Fibroblast of upper back skin (primary cell): ENCODE measurements at regions not wholly inside any gene's neighbourhood (a gene's known extent, or its start where the extent isn't known, plus 50 kb on each side); places are given as distances from the start of the nearest gene placed in this dataset.
"Not testable (repeated sequence)": the region's sequence is repeated elsewhere in the genome, so short reads cannot be mapped to it uniquely, and the experiment has no call there.

ENCODE experiments used
- DNase-seq: peaks from one replicate; pipeline ENCODE4 v3.0.0-alpha.2; 2013

DNA sequence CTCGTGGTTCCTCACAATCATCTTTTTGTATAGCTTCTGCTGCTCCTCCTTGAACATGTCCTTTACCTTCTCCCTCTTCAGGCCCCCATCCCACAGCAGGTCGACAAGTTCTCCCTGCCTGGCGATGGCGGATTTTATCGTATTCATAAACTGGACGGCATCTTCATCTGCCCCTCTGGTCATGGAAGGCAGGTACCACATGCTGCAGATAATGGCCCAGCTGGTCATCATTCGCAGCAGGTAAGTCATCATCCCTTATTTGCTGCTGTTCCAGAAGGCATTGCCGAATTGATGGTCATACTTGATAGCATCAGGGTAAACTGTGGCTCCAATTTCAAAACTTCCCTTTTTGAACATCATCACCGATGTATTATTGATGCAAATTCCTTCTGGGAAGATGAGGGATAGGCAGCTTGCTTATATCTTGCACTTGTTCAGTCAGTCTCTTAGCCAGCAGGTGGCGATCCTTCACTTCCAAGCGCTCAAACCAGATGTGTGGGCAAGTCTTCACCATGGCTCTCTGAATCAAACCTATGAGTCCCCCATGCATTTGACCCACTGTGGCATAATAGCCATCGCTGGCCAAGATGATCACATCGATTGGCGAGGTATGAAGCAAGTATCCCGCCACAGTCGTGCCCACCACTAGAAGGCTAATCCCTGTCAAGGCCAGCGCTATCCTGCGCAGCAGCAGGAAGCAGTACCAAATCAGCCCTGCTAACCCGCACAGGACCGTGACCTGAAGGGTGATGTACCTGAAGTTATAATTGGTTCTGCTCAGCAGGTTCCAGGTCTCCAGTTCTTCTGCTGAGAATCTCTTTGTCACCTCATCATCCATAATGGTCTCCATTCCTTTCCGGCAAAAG is 381.5 kb upstream of the STXBP6 start:
- DNase-seq = no peak

DNA sequence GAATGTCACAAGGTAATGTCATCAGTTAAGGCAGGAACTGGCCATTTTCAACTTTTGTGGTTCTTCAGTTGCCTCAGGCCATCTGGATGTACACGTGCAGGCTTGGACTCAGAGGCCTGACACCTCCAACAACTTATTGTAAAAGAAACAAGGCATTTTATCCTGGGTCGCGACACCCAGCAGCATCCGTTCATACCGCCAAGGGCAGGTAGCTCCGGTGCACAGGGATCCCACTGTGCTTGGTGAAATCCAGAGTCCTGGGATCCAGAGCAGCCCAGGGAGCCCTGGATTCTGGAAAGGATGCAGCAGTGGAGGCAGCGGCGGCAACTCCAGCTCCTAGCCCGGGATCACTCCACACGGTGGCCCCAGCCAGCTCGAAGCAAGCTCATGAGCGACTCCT is 380.9 kb upstream of the STXBP6 start:
- DNase-seq = no peak

DNA sequence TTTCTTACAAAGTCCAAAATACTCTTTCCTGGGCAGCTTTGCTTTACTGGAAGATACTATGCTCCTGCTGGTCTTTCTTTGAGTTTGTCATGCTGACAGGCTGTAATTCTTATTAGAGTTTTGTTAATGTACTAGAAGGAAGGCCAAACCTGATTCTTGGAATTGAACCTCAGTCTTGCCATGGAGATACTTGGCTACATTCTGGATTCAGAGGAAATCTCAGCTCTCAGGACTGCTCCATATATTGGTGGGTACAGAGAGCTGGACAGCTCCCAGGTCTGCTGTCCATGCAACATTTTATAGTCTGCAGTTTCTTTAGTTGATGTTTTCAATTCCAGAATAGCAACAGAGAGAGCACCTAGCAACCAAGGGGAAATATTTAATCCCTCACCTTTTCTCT is 363.1 kb upstream of the STXBP6 start:
- DNase-seq = no peak

DNA sequence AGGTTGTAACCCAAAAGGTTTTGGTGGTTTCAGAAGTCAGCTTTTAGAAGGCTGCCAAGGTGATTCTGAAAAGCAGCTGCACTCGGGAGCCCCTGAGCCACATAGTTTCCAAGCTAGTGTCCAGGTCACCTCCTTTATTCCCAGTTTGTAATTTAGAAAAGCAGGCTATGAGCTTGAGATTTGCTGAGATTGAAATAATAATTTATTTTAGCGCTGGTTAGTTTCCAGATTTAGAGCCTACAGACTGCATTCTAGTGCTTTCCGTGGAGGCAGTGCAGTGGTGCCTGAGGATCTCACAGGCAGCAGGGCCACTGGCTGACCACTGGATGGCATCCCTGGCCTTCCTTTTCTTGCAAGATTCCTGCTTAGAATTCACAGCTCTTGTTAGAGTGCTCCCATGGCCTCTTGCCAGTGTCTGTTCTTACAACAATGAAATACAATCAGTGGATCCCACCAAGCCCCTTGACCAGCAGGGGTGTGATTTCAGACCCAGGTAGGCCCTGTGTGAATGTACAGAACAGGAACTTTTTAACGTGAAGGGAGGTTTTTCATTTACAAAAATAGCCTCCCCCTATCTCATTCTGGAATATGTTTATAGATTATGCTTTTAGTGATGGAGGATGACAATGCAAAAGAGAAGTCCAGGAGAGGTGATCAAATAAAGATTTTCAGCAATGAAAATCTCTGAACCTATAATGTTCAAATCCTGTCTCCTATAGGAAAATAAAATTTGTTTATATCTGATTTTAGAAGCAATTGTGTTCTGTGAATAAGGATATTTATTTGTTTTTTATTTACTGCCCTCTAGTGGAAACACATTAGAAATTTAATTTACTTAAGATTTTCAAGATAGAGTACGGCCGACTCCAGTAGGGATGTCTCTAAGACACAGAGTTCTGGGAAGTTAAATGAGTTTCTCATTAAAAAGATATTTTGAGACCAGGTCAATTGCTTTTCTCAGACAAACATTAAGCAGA is 362.1 kb upstream of the STXBP6 start:
- DNase-seq = no peak

DNA sequence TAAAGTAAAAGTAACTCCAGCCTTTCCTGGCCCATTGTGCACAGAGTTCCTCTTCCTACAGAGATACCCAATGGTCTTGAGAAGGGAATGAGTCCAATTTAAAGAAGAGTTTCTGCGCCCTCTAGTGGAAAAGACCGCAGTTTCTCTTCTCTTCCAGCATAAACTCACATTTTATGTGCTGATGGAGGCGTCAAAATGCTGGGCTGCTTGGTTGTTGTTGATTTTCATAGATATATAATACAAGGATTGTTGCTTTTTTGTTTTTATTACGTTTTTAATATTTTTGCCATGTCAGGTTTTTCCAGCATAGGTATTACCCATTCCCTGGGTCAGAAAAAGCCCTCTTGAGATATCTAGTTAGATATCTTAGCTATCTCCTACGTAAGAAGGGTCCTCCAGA is 356.9 kb upstream of the STXBP6 start:
- peak; percentile 27 for DNase-seq

DNA sequence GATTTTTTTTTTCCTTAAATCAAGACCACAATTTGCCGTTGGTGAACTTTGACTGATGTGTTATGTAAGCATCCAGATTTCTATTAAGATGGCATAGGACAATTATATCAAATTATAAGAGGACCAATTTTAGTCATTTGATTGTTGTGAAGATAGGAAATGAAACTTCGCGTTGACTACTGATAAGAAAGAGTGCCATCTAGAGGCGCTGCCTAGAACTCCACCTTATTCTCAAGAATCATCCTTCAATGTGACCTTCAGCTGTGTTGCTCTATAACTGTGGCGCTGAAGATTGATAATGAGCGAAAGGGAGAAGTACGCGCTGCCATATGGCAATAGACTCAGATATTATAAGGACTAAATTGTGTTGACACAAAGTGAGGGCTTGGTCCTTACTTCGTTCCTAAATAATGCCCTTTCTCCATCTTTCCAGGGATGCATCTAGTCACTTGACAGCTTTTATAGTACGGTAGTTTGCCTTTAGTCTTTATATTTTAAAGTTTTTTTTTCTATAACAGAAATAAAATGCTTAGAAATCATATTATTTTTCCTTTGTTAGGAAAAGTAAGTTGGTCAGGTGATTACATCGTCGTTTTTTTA is 350.8 kb upstream of the STXBP6 start:
- peak; percentile 41 for DNase-seq

DNA sequence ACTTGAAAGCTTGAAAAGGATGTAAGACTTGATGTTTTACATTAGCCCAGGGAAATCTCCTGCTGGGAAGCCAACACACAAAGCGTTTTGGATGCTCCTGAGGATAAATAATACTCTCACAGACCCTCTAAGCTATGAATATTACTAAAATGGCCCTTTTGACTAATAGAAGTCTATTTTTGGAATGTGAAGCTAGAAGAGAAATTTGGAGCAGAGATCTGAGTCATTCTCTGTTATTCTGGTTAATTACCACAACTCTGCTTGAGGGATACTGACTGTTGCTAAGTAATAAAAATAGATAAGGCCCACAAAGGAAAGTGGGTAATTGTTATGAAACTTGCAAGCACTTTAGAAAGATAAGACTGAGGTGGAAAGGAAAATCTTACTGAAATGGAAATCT is 346.2 kb upstream of the STXBP6 start:
- no peak for DNase-seq

DNA sequence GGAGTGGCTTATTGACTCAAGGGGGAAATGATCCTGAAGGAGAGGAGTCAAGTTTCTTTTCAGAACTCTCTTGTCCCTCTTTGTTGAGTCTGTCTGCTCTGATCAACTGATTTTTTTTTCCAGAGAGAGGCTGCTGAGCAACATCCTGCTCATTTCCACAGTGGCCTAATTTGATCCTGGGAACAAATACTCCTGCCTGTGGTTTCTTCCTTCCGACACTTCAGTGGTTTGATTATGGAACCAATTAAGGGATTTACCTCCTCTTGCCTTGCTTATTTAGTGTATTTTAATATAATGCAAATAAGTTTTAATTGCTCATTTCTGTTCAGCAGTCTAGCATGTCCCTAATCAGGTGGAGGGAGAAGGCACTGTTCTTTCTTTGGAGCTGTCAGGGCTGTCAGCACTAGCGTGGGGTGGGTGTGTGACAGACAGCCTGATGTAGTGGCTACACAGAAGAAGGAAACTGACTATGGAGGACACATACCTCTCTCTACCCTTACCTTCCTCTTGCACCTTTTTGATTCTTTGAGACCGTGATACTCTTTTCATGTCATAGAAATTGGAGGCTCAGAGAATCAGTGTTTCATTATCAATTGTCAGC is 344.9 kb upstream of the STXBP6 start:
- DNase-seq = no peak

DNA sequence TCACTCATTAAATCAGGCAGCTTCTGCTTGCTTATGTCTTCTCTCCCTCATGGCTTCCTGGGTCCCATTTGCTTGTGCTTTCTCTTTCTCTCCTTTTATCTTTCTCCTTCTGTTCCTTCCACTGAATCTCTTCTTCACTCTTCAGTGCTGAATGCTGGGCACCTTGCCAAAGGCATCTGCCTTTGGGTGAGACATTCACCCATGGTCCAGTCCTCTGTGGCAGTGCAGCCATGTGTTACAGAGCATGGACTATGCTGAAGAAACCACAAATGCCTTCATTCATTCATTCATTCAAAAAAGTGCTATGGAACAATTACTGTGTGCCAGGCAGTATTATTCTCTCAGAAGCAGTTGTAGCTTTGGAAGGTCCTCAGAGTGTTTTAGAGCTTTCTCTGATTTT is 344.4 kb upstream of the STXBP6 start:
- DNase-seq = no peak

DNA sequence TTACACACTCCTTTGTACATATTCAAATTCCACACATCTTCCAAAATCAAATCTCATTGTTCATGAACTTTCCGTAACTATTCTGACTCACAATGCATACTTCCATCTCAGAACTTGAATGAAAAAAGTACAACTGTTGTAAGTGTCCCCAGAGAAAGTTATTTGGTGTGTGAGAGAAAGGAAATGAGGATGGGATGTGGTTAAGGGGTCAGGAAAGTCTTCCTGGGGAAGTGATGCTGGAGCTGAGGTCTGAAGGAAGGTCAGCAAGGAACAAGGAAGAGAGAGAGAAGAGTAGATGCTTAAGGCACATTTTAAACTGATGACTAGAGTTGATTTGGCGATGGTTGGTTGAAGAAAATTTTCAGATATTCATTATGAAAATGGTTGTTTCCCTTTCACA is 340.0 kb upstream of the STXBP6 start:
- DNase-seq = no peak

DNA sequence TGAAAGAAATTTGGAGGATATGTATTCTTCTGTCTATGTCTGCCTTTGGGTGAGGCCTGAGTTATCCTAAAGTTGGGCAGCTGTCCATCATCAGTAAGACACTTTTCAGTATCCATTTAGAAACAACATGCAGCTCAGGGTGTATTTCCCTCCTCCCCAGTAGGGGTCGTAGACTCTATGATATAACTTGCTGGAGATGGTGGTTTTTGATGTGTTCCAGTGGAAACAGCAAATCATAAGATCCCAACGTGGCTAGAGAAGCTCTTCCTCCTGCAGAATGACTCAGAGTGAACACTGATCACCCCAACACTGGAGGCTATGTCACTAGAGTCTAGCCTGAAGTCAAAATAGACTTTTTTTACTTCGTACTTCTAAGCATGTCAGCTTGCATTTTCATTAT is 331.6 kb upstream of the STXBP6 start:
- no peak for DNase-seq

DNA sequence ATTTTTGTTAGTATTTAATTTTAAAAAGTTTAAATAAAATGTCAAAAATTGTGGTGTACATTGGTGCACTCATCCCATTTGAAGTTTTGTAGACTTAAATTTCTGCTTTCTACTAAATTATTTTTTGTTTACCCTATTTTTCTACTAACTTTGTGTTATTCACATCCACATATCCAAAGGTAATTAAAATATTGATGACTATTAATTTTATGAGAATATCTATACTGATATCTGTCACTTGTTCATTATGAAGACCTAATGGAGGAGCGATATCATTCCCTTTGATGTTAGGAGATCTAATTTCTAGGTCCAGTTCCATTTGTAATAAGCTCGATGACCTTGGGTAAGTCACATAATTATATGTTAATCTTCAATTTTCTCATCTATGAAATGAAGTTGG is 325.7 kb upstream of the STXBP6 start:
- DNase-seq = no peak

DNA sequence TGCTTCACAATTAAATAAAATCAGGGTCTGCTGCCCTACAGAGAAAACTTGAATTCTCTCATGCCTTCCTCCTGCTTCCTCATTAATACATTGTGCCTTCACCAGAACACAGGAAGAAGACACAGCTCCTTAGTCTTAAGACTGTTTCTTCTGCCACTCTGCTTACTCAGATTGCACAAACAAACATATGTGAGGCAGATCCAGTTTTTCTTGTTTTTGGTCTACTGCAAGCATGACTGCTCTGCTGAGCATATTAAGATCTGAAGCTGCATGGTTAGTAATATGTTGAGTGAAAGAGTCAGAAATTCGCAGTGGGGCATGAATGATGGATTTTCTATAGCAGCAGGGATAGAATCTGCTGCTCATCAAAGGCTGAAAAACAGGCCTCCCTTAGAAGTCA is 321.1 kb upstream of the STXBP6 start:
- no peak for DNase-seq

DNA sequence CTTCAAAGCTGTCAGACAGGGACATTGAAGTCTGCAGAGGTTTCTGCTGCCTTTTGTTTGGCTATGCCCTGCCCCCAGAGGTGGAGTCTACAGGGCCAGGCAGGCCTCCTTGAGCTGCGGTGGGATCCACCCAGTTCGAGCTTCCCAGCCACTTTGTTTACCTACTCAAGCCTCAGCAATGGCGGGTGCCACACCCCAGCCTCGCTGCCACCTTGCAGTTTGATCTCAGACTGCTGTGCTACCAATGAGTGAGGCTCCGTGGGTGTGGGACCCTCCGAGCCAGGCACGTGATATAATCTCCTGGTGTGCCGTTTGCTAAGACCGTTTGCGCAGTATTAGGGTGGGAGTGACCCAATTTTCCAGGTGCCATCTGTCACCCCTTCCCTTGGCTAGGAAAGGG is 320.1 kb upstream of the STXBP6 start:
- DNase-seq = not testable (repeated sequence)

DNA sequence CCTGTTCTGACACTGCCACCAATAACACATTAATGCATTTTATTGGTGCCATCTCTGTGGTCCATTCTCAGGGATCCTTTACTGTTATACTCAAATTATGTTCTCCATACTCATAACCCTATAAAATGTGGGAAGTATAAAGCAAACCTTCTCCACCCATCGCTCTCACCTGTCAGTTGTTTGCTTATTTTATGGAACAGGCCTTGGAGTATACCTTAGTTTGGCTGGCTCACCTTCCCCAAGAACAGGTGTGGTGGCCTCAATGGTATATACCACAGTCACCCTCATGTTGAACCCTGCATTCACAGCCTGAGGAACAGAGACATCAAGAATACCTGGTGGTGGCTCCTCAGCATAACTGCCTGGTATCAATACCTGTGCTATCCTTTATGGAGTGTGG is 308.4 kb upstream of the STXBP6 start:
- no peak for DNase-seq

DNA sequence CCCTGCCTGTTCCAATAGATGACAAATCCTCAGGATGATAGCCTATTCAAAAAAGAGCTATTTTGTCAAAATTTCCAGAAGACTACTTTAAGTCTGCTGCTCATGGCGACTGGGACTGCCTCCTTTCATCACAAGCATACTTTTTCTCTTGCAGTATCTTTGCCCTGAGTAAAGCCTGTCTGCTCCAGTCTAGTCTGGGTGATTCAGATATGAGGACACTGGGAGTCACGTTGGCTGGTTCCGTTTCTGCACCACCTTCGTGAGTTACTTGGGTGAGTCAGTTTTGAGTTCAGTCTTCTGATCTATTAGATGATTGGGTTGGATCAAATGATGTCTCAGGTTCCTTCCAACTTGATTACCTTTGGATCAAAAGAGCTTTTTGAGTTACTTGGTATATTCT is 301.3 kb upstream of the STXBP6 start:
- DNase-seq = peak; percentile 16

DNA sequence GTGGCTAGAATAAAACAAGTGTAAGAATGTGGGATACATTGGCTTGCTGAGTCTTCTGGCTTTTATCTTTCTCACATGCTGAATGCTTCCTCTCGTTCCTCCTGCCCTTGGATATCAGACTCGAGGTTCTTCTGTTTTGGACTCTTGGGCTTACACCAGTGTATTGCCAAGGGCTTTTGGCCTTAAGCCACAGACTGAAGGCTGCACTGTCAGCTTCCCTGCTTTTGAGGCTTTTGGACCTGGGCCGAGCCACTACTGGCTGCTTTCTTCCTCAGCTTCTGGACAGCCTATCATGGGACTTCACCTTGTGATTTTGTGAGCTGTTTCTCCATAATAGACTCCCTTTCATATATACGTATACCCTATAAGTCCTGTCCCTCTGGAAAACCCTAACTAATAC is 300.9 kb upstream of the STXBP6 start:
- no peak for DNase-seq

DNA sequence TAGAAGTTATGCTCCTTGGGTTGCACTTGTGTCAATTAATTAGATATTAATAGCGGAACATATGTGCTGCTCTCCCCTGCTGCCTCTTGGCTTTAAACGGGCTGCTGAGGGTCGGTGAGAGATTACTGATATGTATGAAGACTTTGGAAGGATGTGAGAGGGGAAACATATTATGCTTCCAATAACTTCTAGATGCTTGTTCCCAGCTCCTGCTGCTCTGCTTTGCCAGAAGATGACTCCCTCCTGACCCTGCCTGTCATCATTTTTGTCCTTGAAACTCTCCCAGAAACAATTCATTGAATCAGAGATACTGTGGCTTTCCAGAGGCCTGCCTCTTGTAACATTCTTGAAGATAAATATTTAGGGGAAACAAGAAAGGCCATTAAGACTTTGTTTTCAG is 300.1 kb upstream of the STXBP6 start:
- DNase-seq = no peak

DNA sequence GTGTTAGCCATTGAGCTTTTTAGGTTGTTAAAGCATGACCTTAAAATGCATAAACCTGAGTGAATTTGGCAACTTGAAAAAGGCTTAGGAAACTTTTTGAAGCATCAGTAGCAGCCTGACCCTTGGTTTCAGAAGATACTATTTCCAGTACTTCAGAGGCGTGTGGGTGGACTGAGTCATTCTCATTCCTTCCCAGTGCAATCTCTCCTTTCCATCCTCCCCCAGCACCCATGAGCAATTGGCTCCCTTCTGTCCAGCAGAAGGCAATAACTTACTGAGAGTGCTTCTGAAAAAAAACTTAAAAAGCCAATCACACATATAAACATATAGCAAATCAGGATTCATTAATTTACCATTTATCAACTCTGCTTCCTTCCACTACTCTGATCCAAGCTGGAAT is 299.3 kb upstream of the STXBP6 start:
- DNase-seq = peak; percentile 5

DNA sequence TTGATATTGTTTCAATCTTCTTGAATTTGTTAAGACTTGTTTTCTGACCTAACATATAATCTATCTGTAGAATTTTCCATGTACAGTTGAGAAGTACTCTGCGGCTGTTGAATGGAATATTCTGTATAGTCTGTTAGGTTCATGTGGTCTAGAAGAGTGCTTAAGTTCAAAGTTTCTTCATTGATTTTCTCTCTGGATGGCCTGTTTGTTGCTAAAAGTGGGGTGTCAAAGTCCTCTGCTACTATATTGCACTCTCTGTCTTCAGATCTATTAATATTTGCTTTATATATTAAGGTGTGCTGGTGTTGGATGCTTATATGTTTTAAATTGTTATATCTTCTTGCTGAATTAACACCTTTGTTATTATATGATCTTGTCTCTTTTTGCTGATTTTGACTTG is 290.9 kb upstream of the STXBP6 start:
- DNase-seq = no peak

DNA sequence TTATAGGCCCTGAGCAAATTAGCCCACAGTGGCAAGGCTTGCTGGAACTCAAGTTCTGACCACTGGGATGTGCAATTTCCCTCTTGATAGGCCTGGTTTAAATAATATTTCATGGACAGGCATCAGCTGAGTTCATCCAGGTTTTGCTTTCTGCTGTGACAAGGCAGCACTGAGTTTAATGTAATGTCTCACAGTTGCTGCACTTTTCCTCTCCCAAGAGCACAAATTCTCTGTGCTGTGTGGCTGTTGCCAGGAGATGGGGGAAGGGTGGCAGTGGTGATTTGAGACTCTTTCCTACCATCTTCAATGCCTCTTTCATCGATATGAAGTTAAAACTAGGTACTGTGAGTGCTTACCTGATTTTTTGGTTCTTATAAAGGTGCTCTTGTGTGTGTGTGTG is 272.8 kb upstream of the STXBP6 start:
- DNase-seq = no peak

DNA sequence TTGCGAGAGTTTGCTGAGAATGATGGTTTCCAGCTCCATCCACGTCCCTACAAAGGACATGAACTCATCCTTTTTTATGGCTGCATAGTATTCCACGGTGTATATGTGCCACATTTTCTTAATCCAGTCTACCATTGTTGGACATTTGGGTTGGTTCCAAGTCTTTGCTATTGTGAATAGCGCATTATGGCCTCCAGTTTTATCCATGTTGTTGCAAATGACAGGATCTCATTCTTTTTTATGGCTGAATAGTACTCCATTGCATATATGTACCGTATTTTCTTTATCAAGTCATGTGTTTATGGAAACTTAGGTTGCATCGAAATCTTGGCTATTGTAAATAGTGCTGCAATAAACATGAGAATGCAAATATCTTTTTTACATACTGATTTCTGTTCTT is 266.1 kb upstream of the STXBP6 start:
- not testable (repeated sequence) for DNase-seq

DNA sequence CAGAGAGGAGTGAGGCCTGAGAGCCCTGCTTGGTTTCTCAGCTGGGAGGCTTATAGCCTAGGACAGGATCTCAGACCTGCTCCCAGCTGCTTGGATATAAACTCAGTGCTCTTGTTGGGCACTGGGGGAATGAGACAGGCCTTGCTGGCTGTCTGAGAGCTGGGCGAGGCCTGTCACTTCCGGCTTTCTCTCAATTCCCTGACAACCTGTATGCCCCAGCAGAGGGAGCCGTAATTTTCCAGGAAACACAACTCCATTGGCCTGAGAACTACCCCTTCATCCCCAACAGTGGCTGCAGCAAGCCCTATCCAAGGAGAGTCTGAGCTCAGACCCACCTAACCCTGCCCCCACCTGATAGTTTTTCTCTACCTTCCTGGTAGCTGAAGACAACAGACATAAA is 258.3 kb upstream of the STXBP6 start:
- no peak for DNase-seq
